IMR-90 (cell line): ENCODE measurements at regions not wholly inside any gene's neighbourhood (a gene's known extent, or its start where the extent isn't known, plus 50 kb on each side); places are given as distances from the start of the nearest gene placed in this dataset.

Experiments
- ATAC-seq: fragments of 200-7000 bp; cut with Tn5 transposase; 2 replicates; pipeline ENCODE4 v1.9.1; 2020; ENCODE audit warnings: low read depth, mild to moderate bottlenecking, moderate library complexity
- BruUV-seq: library from RNA; stranded (reverse); fragments of 400-500 nt; replicated peaks from 2 replicates; lab custom pipeline; 2021; lab: Mats Ljungman, UMichigan
- CTCF ChIA-PET: fragments of 300-600 bp; formaldehyde crosslinking; extraction: SDS; loops from one replicate; lab custom pipeline; 2021; ENCODE audit warnings: antibody characterized with exemption; lab: Yijun Ruan, JAX
- POLR2A ChIA-PET: fragments of 300-600 bp; sonication (Branson Sonifier 250); formaldehyde crosslinking; loops from one replicate; lab custom pipeline; 2022; ENCODE audit warnings: antibody characterized with exemption; ENCODE audit not compliant: unreplicated experiment; lab: Charles Lee
- DNase-seq: peaks from one replicate; pipeline ENCODE4 v3.0.0; 2013
- H2AFZ ChIP-seq: replicated peaks from 2 replicates; pipeline ENCODE3; 2013; ENCODE audit warnings: low read length, mild to moderate bottlenecking; ENCODE audit not compliant: poor library complexity
- H2AK5ac ChIP-seq: 2 replicates; pipeline ENCODE4 v1.6.1; 2013; ENCODE audit warnings: low read depth, low read length, inconsistent platforms
- H2AK9ac ChIP-seq: replicated peaks from 2 replicates; pipeline ENCODE3; 2013; ENCODE audit warnings: mild to moderate bottlenecking, low read depth, low read length, moderate library complexity; ENCODE audit not compliant: poor library complexity
- H2BK120ac ChIP-seq: 2 replicates; pipeline ENCODE4 v1.6.1; 2013; ENCODE audit warnings: low read depth, low read length, inconsistent platforms
- H2BK15ac ChIP-seq: 3 replicates; pipeline ENCODE4 v1.6.1; 2013; ENCODE audit warnings: low read depth, low read length, inconsistent platforms
- H2BK20ac ChIP-seq: 2 replicates; pipeline ENCODE4 v1.6.1; 2013; ENCODE audit warnings: low read depth, mild to moderate bottlenecking, inconsistent platforms, low read length, moderate library complexity
- H2BK5ac ChIP-seq: 2 replicates; pipeline ENCODE4 v1.6.1; 2013; ENCODE audit warnings: mild to moderate bottlenecking, low read depth, low read length, inconsistent platforms; ENCODE audit not compliant: poor library complexity, severe bottlenecking
- H3K14ac ChIP-seq: replicated peaks from 2 replicates; pipeline ENCODE4 v1.6.1; 2013; ENCODE audit warnings: low read depth, low read length, inconsistent platforms
- H3K18ac ChIP-seq: 2 replicates; pipeline ENCODE4 v1.6.1; 2013; ENCODE audit warnings: low read depth, low read length, control low read depth
- H3K23ac ChIP-seq: 2 replicates; pipeline ENCODE4 v1.6.1; 2013; ENCODE audit warnings: low read depth, low read length, inconsistent platforms
- H3K27ac ChIP-seq: 2 replicates; pipeline ENCODE4 v1.5.1; 2013; ENCODE audit warnings: mild to moderate bottlenecking, control low read depth, low read length; ENCODE audit not compliant: insufficient read depth
- H3K27me3 ChIP-seq: 2 replicates; pipeline ENCODE4 v1.6.1; 2013; ENCODE audit warnings: low read length; ENCODE audit not compliant: control insufficient read depth, insufficient read depth
- H3K36me3 ChIP-seq: 2 replicates; pipeline ENCODE4 v1.6.1; 2013; ENCODE audit warnings: low read length, mixed read lengths; ENCODE audit not compliant: control insufficient read depth, insufficient read depth
- H3K4ac ChIP-seq: 2 replicates; pipeline ENCODE4 v1.6.1; 2013; ENCODE audit warnings: low read depth, low read length, inconsistent platforms
- H3K4me1 ChIP-seq: 2 replicates; pipeline ENCODE4 v1.6.1; 2013; ENCODE audit warnings: low read length, mixed read lengths; ENCODE audit not compliant: control insufficient read depth, insufficient read depth
- H3K4me2 ChIP-seq: 2 replicates; pipeline ENCODE4 v1.6.1; 2013; ENCODE audit warnings: low read depth, mild to moderate bottlenecking, control low read depth, low read length, moderate library complexity
- H3K4me3 ChIP-seq: 2 replicates; pipeline ENCODE4 v1.5.1; 2013; ENCODE audit warnings: low read depth, mild to moderate bottlenecking, control low read depth, low read length, moderate library complexity; ENCODE audit not compliant: insufficient read depth
- H3K56ac ChIP-seq: 2 replicates; pipeline ENCODE4 v1.6.1; 2013; ENCODE audit warnings: low read length, inconsistent platforms; ENCODE audit not compliant: insufficient read depth; ENCODE audit errors: extremely low read depth
- H3K79me1 ChIP-seq, 2 experiments: 2 replicates each; pipeline ENCODE4 v1.6.1; 2013; ENCODE audit warnings: low read length in 2 of 2, inconsistent platforms in 1 of 2, low read depth in 1 of 2
- H3K9ac ChIP-seq: 2 replicates; pipeline ENCODE4 v1.6.1; 2013; ENCODE audit warnings: low read depth, low read length, control low read depth
- H3K9me1 ChIP-seq: 2 replicates; pipeline ENCODE4 v1.6.1; 2013; ENCODE audit warnings: low read length, inconsistent platforms; ENCODE audit not compliant: insufficient read depth
- H3K9me3 ChIP-seq: 2 replicates; pipeline ENCODE4 v1.6.1; 2013; ENCODE audit warnings: low read length; ENCODE audit not compliant: control insufficient read depth, insufficient read depth
- H4K20me1 ChIP-seq: 2 replicates; pipeline ENCODE4 v1.6.1; 2013; ENCODE audit warnings: low read length, inconsistent platforms; ENCODE audit not compliant: insufficient read depth
- H4K5ac ChIP-seq: 2 replicates; pipeline ENCODE4 v1.6.1; 2013; ENCODE audit warnings: mild to moderate bottlenecking, low read depth, low read length, control low read depth
- H4K8ac ChIP-seq, 2 experiments: 2 replicates each; pipeline ENCODE4 v1.6.1; 2013; ENCODE audit warnings: low read depth in 2 of 2, low read length in 2 of 2, control low read depth in 1 of 2, inconsistent platforms in 1 of 2
- H4K91ac ChIP-seq: 2 replicates; pipeline ENCODE4 v1.6.1; 2013; ENCODE audit warnings: low read depth, low read length, inconsistent platforms; ENCODE audit not compliant: insufficient read depth
- BHLHE40 ChIP-seq: fragments of 150-350 bp; IDR thresholded peaks from 2 replicates; pipeline ENCODE4 v1.6.1; 2016; ENCODE audit warnings: mild to moderate bottlenecking, low read depth, low read length
- CEBPB ChIP-seq: IDR thresholded peaks from 2 replicates; pipeline ENCODE4 v1.6.1; 2012; ENCODE audit warnings: low read depth, low read length, improper control_type of control experiment
- CHD1 ChIP-seq: IDR thresholded peaks from 2 replicates; pipeline ENCODE4 v1.6.1; 2012; ENCODE audit warnings: low read depth, low read length, improper control_type of control experiment
- CTCF ChIP-seq: conservative IDR thresholded peaks from 2 replicates; pipeline ENCODE4 v1.5.1; 2012; ENCODE audit warnings: mild to moderate bottlenecking, low read depth, low read length, improper control_type of control experiment
- ELK1 ChIP-seq: fragments of 150-350 bp; IDR thresholded peaks from 2 replicates; pipeline ENCODE4 v1.6.1; 2016; ENCODE audit warnings: low read depth, mild to moderate bottlenecking, low read length, moderate library complexity, borderline replicate concordance
- FOS ChIP-seq: fragments of 150-350 bp; IDR thresholded peaks from 2 replicates; pipeline ENCODE4 v1.6.1; 2016; ENCODE audit warnings: low read depth, low read length
- MAFK ChIP-seq: IDR thresholded peaks from 2 replicates; pipeline ENCODE4 v1.6.1; 2012; ENCODE audit warnings: low read depth, low read length, improper control_type of control experiment
- MAZ ChIP-seq: IDR thresholded peaks from 2 replicates; pipeline ENCODE4 v1.6.1; 2012; ENCODE audit warnings: low read depth, mild to moderate bottlenecking, low read length, improper control_type of control experiment, moderate library complexity, borderline replicate concordance
- MXI1 ChIP-seq: IDR thresholded peaks from 2 replicates; pipeline ENCODE4 v1.6.1; 2012; ENCODE audit warnings: low read depth, mild to moderate bottlenecking, low read length, moderate library complexity, borderline replicate concordance
- NFE2L2 ChIP-seq: fragments of 150-350 bp; IDR thresholded peaks from 2 replicates; pipeline ENCODE4 v1.6.1; 2016; ENCODE audit warnings: low read depth, mild to moderate bottlenecking, low read length
- POLR2A ChIP-seq: IDR thresholded peaks from 2 replicates; pipeline ENCODE4 v1.6.1; 2012; ENCODE audit warnings: mild to moderate bottlenecking, low read depth, low read length
- RAD21 ChIP-seq: IDR thresholded peaks from 2 replicates; pipeline ENCODE4 v1.6.1; 2012; ENCODE audit warnings: low read length, improper control_type of control experiment
- RCOR1 ChIP-seq: IDR thresholded peaks from 2 replicates; pipeline ENCODE4 v1.6.1; 2012; ENCODE audit warnings: mild to moderate bottlenecking, low read length, improper control_type of control experiment; ENCODE audit not compliant: insufficient replicate concordance
- RFX5 ChIP-seq: IDR thresholded peaks from 2 replicates; pipeline ENCODE4 v1.8.0; 2012; ENCODE audit warnings: low read depth, mild to moderate bottlenecking, low read length, moderate library complexity
- USF2 ChIP-seq: fragments of 150-350 bp; IDR thresholded peaks from 2 replicates; pipeline ENCODE4 v1.6.1; 2017; ENCODE audit warnings: mild to moderate bottlenecking, antibody characterized with exemption, low read length, low read depth
- WGBS, 2 experiments: methylation state at CpG; one replicate each; pipeline versions ENCODE4 v1.1.5 to v1.1.7; 2013; ENCODE audit warnings: missing lambda C conversion rate in 2 of 2; ENCODE audit not compliant: insufficient read length in 1 of 2; ENCODE audit errors: extremely low coverage in 2 of 2; 5-methylcytosine and 5-hydroxymethylcytosine counted together
- dilution Hi-C: fragments of 300-500 bp; cut with HindIII; formaldehyde crosslinking; loops from one replicate; pipeline ENCODE4 v1.14.3; 2018; ENCODE audit warnings: low sequenced_read_pairs; ENCODE audit not compliant: unreplicated experiment
- in situ Hi-C: fragments of 300-500 bp; cut with MboI; formaldehyde crosslinking; loops from 3 replicates; pipeline ENCODE4 v1.14.3; 2019; ENCODE audit warnings: low sequenced_read_pairs, inconsistent platforms, mixed read lengths
- intact Hi-C: fragments of 100-400 bp; cut with micrococcal nuclease; formaldehyde crosslinking; loops from 2 replicates; pipeline ENCODE4 v1.10.0; 2022

GRCh38 chr1:221166559-221167318, 287.5 kb downstream of the HLX start:
- dilution Hi-C loops (no loop called here), in situ Hi-C loops (no loop called here)
- POLR2A ChIA-PET = no interaction called here
- TF ChIP-seq RCOR1 (no peak), MAFK (no peak), ELK1 (no peak), USF2 (no peak), RFX5 (no peak), CEBPB (no peak), NFE2L2 (no peak), MXI1 (no peak), CTCF (no peak), FOS (no peak), BHLHE40 (no peak), POLR2A (no peak), CHD1 (no peak), RAD21 (no peak), MAZ (no peak)

More at GRCh38 chr1:221166559-221167318, 287.5 kb downstream of the HLX start:
- H3K27ac ChIP-seq = no peak overlapping the region
- no peak overlapping the region for H3K23ac ChIP-seq
- no peak overlapping the region for H3K56ac ChIP-seq
- H3K14ac ChIP-seq = 0 out of 2 replicates have a peak overlapping the region, but pooled peaks have one; percentile 12
- intact Hi-C loops = no loop called here
- H3K79me1 ChIP-seq = no peaks in the 10 kb centered on the region
- no peaks in the 10 kb centered on the region for H4K20me1 ChIP-seq
- H3K9me3 ChIP-seq = peaks cover under 1% of the 10 kb centered on the region; the same call in 1 of the 2 replicates
- ATAC-seq (no peak), DNase-seq (no peak)
- peaks cover 3% of the 10 kb centered on the region; the same call in 1 of the 2 replicates for H3K4me1 ChIP-seq
- no CpG with 5 or more reads among the region's 4 CpGs for WGBS, 2 experiments
- no peak overlapping the region for H2AK5ac ChIP-seq
- CTCF ChIA-PET = interaction anchor here (1.3 kb wide), 1 partner anchor 10 kb away, joined by 4 read pairs; no protein-coding TSS in a partner anchor
- BruUV-seq = no TSS peak
- no peak overlapping the region for H2BK5ac ChIP-seq
- H2BK15ac ChIP-seq = no peak overlapping the region
- no peak overlapping the region for H3K4me3 ChIP-seq
- no peak overlapping the region for H2BK120ac ChIP-seq
- no peak overlapping the region for H2AK9ac ChIP-seq
- H4K5ac ChIP-seq = no peak overlapping the region
- no peak overlapping the region for H3K4me2 ChIP-seq
- no peak overlapping the region for H4K8ac ChIP-seq
- no peaks in the 10 kb centered on the region for H3K36me3 ChIP-seq
- no peak overlapping the region for H2AFZ ChIP-seq
- H3K9me1 ChIP-seq = no peaks in the 10 kb centered on the region
- no peak overlapping the region for H3K4ac ChIP-seq
- H3K27me3 ChIP-seq = no peaks in the 10 kb centered on the region; the same call in 1 of the 2 replicates
- H3K9ac ChIP-seq = no peak overlapping the region
- no peak overlapping the region for H3K18ac ChIP-seq
- H4K91ac ChIP-seq = no peak overlapping the region
- H2BK20ac ChIP-seq = no peak overlapping the region
